Thyroid gland (tissue), 4 donors: ENCODE measurements at regions not wholly inside any gene's neighbourhood (a gene's known extent, or its start where the extent isn't known, plus 50 kb on each side); places are given as distances from the start of the nearest gene placed in this dataset.

ENCODE experiments used
- POLR2A ChIP-seq, 2 donors: fragments of 450-650 bp; IDR thresholded peaks; one replicate each; pipeline ENCODE4 v1.6.1; 2017; ENCODE audit warnings: antibody characterized with exemption in 2 of 2, mild to moderate bottlenecking in 2 of 2, moderate library complexity in 1 of 2
- TF ChIP-seq, protein P1 (sequence below), 6 experiments: fragments of 200-600 bp in 3 of 6; fragments of 450-650 bp in 3 of 6; sonication (generic) in 3 of 6; IDR thresholded peaks; one replicate each; pipeline ENCODE4 v1.5.1; 2016 to 2019; ENCODE audit warnings: antibody characterized with exemption in 6 of 6, mild to moderate bottlenecking in 2 of 6, inconsistent platforms in 1 of 6, moderate library complexity in 1 of 6

DNA sequence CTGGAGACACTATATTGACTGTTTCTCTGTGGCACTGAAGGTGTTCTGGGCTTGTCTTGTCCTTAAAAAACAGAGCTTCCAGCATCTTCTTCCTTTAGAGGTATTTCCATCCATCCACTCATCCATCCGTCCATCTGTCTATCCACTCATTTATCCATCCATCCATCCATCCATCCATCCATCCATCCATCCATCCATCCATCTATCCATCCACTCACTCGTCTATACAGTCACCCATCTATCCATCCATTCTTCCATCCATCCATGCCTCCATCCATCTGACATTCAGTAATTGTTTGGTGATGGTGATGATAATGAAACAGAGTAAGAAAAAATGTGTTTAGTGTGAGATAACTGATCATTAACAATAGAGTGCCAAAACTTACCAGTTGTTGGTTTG lies 334.8 kb downstream of the NSG2 start:
- TF ChIP-seq, protein P1, sequence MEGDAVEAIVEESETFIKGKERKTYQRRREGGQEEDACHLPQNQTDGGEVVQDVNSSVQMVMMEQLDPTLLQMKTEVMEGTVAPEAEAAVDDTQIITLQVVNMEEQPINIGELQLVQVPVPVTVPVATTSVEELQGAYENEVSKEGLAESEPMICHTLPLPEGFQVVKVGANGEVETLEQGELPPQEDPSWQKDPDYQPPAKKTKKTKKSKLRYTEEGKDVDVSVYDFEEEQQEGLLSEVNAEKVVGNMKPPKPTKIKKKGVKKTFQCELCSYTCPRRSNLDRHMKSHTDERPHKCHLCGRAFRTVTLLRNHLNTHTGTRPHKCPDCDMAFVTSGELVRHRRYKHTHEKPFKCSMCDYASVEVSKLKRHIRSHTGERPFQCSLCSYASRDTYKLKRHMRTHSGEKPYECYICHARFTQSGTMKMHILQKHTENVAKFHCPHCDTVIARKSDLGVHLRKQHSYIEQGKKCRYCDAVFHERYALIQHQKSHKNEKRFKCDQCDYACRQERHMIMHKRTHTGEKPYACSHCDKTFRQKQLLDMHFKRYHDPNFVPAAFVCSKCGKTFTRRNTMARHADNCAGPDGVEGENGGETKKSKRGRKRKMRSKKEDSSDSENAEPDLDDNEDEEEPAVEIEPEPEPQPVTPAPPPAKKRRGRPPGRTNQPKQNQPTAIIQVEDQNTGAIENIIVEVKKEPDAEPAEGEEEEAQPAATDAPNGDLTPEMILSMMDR (IDR thresholded peaks at IDR 0.05) = no peak
- TF ChIP-seq POLR2A (IDR thresholded peaks at IDR 0.05) = no peak
